ENCODE measurements at regions not wholly inside any gene's neighbourhood (a gene's known extent, or its start where the extent isn't known, plus 50 kb on each side); places are given as distances from the start of the nearest gene placed in this dataset.
"Not testable (repeated sequence)": the region's sequence is repeated elsewhere in the genome, so short reads cannot be mapped to it uniquely, and the experiment has no call there.

GRCh38 chr6:127406722-127407121 lies 52.5 kb downstream of the KIAA0408 start:
- H3K27me3 ChIP-seq; H3K4me1 ChIP-seq; H3K36me3 ChIP-seq; H3K9me3 ChIP-seq; H3K4me3 ChIP-seq; DNase-seq (ENCODE audit: extremely low spot score in 2 of 2); H3K27ac ChIP-seq; intact Hi-C loops (cut with DNase I): not testable (repeated sequence)

GRCh38 chr6:127406122-127406521 lies 53.1 kb downstream of the KIAA0408 start:
- no peaks in the 10 kb centered on the region for H3K9me3 ChIP-seq
- no peaks in the 10 kb centered on the region for H3K4me1 ChIP-seq
- no peak for TF ChIP-seq POLR2A (IDR thresholded peaks at IDR 0.05)
- no peak for TF ChIP-seq POLR2AphosphoS5 (IDR thresholded peaks at IDR 0.05; ENCODE audit: insufficient read depth in 1 of 2, low read depth in 1 of 2)
- no peak for TF ChIP-seq CTCF (IDR thresholded peaks at IDR 0.05)
- no peaks in the 10 kb centered on the region for H3K36me3 ChIP-seq
- H3K27ac ChIP-seq = no peak overlapping the region
- intact Hi-C loops (cut with DNase I) = no loop called here
- no peak for DNase-seq (ENCODE audit: extremely low spot score in 2 of 2)
- no peaks in the 10 kb centered on the region for H3K27me3 ChIP-seq
- H3K4me3 ChIP-seq = no peak overlapping the region

GRCh38 chr6:127404594-127405178 lies 54.5 kb downstream of the KIAA0408 start:
- no peaks in the 10 kb centered on the region for H3K27me3 ChIP-seq
- intact Hi-C loops (cut with DNase I) = no loop called here
- H3K36me3 ChIP-seq = no peaks in the 10 kb centered on the region
- DNase-seq (ENCODE audit: extremely low spot score in 2 of 2) = no peak
- no peak overlapping the region for H3K27ac ChIP-seq
- H3K9me3 ChIP-seq = no peaks in the 10 kb centered on the region
- no peaks in the 10 kb centered on the region for H3K4me1 ChIP-seq
- TF ChIP-seq POLR2A (IDR thresholded peaks at IDR 0.05) (no peak), POLR2AphosphoS5 (IDR thresholded peaks at IDR 0.05; ENCODE audit: insufficient read depth in 1 of 2, low read depth in 1 of 2) (no peak), CTCF (IDR thresholded peaks at IDR 0.05) (no peak)
- no peak overlapping the region for H3K4me3 ChIP-seq

GRCh38 chr6:127404133-127404532 lies 55.1 kb downstream of the KIAA0408 start:
- Histone ChIP-seq H3K4me3 (no peak overlapping the region), H3K27me3 (no peaks in the 10 kb centered on the region), H3K9me3 (no peaks in the 10 kb centered on the region), H3K36me3 (no peaks in the 10 kb centered on the region), H3K4me1 (no peaks in the 10 kb centered on the region), H3K27ac (no peak overlapping the region)
- DNase-seq (ENCODE audit: extremely low spot score in 2 of 2) = no peak
- intact Hi-C loops (cut with DNase I) = no loop called here
- TF ChIP-seq CTCF (IDR thresholded peaks at IDR 0.05) (no peak), POLR2A (IDR thresholded peaks at IDR 0.05) (no peak), POLR2AphosphoS5 (IDR thresholded peaks at IDR 0.05; ENCODE audit: insufficient read depth in 1 of 2, low read depth in 1 of 2) (no peak)

DNA sequence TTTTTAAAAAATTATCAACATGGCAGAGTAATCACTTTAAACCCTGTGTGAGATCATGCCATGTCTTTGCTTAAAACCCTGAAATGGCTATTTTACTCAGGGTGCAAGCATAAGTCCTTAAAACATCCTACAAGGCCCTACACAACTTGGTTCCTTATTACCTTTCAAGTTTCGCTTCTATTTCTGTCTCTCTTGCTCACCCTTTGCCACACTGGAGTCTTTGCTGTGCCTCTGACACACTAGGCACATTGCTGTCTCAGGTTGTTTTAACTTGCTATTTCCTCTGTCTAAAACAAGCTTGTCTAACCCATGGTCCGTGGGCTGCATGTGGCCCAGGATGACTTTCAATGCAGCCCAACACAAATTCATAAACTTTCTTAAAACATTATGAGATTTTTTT lies 55.6 kb downstream of the KIAA0408 start:
- Histone ChIP-seq H3K4me1 (peaks cover 3% of the 10 kb centered on the region), H3K36me3 (no peaks in the 10 kb centered on the region), H3K27ac (no peak overlapping the region), H3K27me3 (no peaks in the 10 kb centered on the region), H3K9me3 (no peaks in the 10 kb centered on the region), H3K4me3 (no peak overlapping the region)
- intact Hi-C loops (cut with DNase I) = no loop called here
- TF ChIP-seq POLR2A (IDR thresholded peaks at IDR 0.05) = no peak
- no peak for TF ChIP-seq POLR2AphosphoS5 (IDR thresholded peaks at IDR 0.05; ENCODE audit: insufficient read depth in 1 of 2, low read depth in 1 of 2)
- no peak for TF ChIP-seq CTCF (IDR thresholded peaks at IDR 0.05)
- no peak for DNase-seq (ENCODE audit: extremely low spot score in 2 of 2)
